HG02973 (cell line): ENCODE measurements at regions not wholly inside any gene's neighbourhood (a gene's known extent, or its start where the extent isn't known, plus 50 kb on each side); places are given as distances from the start of the nearest gene placed in this dataset.

Source experiments
- ATAC-seq: cut with Tn5 transposase; IDR thresholded peaks from one replicate; pipeline ENCODE4 v1.9.1; 2021; ENCODE audit warnings: moderate library complexity; ENCODE audit not compliant: unreplicated experiment

GRCh38 chrX:45714866-45715265 is 514.2 kb upstream of the DIPK2B start:
- ATAC-seq: no peak

GRCh38 chrX:45712067-45712466 is 511.4 kb upstream of the DIPK2B start:
- ATAC-seq: no peak

GRCh38 chrX:45711231-45711630 is 510.6 kb upstream of the DIPK2B start:
- no peak for ATAC-seq

- peak; percentile 79 for ATAC-seq
These were observed 509.6 kb upstream of the DIPK2B start for GRCh38 chrX:45710081-45710801.

- ATAC-seq: no peak
These were observed 508.7 kb upstream of the DIPK2B start for GRCh38 chrX:45709381-45709780.

DNA sequence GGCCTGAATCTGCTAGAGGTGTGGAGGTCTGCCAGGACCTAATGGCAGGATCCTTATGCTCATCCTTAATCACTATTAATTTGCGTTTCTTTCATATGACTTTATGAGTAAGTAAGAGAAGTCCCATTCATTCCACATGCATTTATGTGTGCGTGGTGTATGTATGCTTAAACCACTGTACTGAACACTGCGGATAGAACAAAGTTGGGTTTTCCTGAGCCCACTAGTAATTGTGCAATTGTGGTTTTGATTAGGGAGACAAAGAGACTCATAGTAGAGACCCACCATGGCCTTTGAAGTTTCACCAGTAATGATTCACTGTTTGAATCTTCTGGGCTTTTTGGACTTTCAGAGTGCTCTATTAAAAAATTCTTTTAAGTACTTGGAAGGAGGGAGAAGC is 498.5 kb upstream of the DIPK2B start:
- ATAC-seq: no peak

DNA sequence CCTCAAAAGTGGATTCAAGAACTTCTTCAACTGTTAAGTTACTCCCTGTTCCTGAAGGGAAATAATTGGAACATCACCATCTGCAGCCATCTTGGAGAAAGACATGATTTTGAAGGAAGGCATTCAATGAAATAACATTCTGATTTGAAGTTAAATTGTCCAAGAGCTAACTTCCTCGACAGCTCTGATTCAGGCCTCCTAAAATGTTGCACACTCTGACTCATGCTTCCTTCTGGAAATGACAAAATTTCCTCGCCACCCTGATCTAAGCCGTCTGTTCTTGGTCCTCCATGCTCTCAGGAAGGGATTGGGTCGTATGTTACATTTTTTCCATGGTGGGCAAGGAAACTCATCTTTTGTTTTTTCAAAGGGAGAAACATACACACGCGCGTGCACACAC is 496.9 kb upstream of the DIPK2B start:
- ATAC-seq: no peak

DNA sequence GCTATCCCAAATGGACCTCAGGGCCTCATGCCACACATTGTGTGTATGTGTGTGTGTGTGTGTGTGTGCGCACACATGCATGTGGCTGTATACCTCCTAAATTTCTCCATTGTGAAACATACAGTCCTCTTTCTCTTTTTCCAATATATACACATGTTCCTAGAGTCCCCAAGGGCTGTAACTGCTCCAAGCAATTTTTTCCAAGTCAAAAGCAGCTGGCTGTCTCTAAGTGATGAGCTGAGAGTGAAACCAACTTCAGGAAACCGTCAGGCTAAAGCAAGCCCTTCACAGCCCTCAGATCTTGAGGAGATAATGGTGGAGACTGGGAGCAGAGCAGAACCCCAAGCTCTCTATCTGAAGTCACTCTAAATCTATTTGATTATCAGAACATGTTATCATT is 496.1 kb upstream of the DIPK2B start:
- no peak for ATAC-seq

- ATAC-seq: no peak
These were observed 489.3 kb upstream of the DIPK2B start for GRCh38 chrX:45689971-45690370.

DNA sequence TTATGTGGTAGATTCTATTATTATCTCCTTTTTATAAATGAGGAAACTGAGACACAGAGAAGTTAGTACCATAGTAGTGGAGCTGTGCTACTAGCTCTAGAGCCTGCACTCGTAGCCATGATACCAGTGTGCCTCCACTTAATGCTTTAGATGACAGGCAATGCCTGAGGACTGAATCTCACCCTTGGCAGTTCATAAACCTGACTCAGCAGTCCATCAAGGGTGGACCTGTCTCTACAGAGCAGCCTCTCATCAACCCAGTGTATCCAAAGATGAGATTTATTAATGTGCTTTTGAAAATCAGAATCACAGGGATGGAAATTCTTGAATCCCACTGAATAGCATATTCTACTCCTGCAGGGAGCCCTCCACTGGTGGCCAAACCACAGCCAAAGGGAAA is 483.2 kb upstream of the DIPK2B start:
- no peak for ATAC-seq

DNA sequence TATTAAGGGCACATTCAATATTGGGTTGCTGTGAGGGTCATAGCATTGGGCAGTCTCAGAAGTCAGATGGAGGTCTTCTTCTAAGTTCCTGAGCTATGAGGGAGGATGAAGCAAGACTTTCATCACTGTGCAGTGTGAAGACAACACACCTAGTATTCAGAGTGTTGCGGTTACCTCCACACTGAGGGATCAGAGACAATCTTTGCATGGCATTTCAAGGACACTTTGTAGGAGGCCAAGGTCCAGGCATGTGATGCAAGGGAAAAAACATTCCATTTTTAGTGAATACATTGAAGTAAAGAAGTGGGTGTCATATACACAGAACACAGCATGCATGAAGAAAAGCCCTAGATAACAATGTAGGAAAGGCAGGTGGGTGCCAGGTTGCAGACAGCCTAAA is 481.2 kb upstream of the DIPK2B start:
- no peak for ATAC-seq

- ATAC-seq: no peak
These were observed 469.2 kb upstream of the DIPK2B start for GRCh38 chrX:45669715-45670340.

GRCh38 chrX:45668686-45669443 is 468.2 kb upstream of the DIPK2B start:
- ATAC-seq: no peak

DNA sequence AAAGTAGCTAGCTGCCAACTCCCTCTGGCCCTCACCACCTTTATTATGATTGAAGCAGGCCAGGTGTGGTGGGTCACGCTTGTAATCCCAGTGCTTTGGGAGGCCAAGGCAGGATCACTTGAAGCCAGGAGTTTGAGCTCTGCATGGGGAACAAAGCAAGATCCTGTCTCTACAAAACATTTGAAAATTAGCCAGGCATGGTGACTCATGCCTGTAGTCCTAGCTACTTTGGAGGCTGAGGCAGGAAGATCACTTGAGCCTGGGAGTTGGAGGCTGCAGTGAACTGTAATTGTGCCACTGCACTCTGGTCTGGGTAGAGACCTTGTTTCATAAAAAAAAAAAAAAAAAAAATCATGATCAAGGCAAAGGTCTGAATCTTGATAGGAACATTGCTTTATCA is 467.0 kb upstream of the DIPK2B start:
- no peak for ATAC-seq

DNA sequence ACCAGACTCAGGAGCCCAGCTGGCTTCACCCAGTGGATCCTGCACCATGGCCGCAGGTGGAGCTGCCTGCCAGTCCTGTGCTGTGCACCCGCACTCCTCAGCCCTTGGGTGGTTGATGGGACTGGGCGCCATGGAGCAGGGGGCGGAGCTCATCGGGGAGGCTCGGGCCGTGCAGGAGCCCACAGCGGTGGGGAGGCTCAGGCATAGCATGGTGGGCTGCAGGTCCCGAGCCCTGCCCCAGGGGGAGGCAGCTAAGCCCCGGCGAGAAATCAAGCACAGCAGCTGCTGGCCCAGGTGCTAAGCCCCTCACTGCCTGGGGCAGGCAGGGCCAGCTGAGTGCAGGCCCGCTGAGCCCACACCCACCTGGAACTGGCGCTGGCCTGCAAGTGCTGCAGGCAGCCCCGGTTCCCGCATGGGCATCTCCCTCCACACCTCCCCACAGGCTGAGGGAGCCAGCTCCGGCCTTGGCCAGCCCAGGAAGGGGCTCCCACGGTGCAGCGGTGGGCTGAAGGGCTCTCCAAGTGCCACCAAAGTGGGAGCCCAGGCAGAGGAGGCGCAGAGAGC is 464.1 kb upstream of the DIPK2B start:
- no peak for ATAC-seq

DNA sequence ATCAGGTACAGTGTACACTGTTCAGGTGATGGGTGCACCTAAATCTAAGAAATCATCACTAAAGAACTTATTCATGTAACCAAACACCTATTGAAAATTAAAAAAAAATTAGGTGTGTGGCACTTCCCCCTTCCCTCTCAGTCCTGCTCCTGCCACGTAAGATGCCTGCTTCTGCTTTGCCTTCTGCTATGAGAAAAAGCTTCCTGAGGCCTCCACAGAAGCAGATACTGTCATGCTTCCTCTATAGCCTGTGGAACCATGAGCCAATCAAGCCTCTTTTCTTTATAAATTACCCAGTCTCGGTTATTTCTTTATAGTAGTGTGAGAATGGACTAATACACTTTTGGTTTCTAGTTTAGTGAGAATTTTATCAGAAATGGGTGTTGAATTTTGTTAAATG is 459.8 kb upstream of the DIPK2B start:
- no peak for ATAC-seq

- ATAC-seq: no peak
These were observed 432.7 kb upstream of the DIPK2B start for GRCh38 chrX:45633419-45633818.

DNA sequence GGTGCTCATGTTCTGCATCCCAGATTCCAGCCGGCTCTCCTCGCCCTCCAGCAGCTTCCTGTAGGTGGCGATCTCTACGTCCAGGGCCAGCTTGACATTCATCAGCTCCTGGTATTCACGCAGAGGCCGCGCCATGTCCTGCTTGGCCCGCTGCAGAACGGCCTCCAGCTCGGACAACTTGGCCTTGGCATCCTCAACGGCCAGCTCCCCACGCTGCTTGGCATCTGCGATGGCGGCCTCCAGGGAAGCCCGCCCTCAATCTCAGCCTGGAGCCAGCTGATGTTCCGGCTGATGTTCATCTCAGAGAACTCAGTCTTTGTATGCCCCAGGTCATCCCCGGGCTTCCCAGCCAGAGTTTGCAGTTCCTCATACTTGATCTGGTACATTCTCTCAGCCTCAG is 431.8 kb upstream of the DIPK2B start:
- ATAC-seq: no peak

- no peak for ATAC-seq
These were observed 429.4 kb upstream of the DIPK2B start for GRCh38 chrX:45630078-45630477.

DNA sequence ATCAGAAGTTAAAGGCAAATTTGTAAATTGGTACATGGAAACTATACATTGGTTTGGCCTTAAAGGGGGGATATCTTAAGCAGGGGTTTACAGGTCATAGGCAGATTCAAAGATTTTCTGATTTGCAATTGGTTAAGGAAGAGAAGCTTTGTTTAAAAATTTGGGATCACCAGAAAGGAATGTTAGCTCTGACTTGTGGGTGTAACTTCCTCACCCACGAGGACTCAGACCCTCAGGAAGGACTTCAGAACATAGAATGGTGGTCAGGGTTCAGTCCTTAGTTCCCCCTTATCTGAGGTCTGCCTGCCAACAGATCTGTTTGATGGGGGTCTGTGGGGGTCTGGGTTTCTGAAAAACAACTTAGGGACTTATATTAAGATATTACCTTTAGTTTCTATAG is 427.4 kb upstream of the DIPK2B start:
- ATAC-seq: no peak

GRCh38 chrX:45623266-45623665 is 422.6 kb upstream of the DIPK2B start:
- ATAC-seq: no peak

- no peak for ATAC-seq
These were observed 421.9 kb upstream of the DIPK2B start for GRCh38 chrX:45622538-45622937.
